Retinal pigment epithelial cell (primary cell): ENCODE measurements at regions not wholly inside any gene's neighbourhood (a gene's known extent, or its start where the extent isn't known, plus 50 kb on each side); places are given as distances from the start of the nearest gene placed in this dataset.

Experiments
- DNase-seq: peaks from one replicate; pipeline ENCODE4 v3.0.0-alpha.2; 2010; ENCODE audit warnings: low read depth
- H3K4me3 ChIP-seq: 2 replicates; pipeline ENCODE4 v1.5.1; 2011; ENCODE audit warnings: mild to moderate bottlenecking, low read length, control low read depth, moderate library complexity
- CTCF ChIP-seq: conservative IDR thresholded peaks from 2 replicates; pipeline ENCODE4 v1.5.1; 2011; ENCODE audit warnings: low read depth, low read length, control low read depth, inconsistent platforms

GRCh38 chr1:115222616-115223402 is 115.2 kb downstream of the NGF start:
- no peak overlapping the region for H3K4me3 ChIP-seq
- TF ChIP-seq CTCF: no peak
- peak; percentile 31 for DNase-seq

GRCh38 chr1:115220340-115221270 is 117.4 kb downstream of the NGF start:
- no peak for DNase-seq
- no peak for TF ChIP-seq CTCF
- no peak overlapping the region for H3K4me3 ChIP-seq

GRCh38 chr1:115219927-115220326 is 118.1 kb downstream of the NGF start:
- no peak for DNase-seq
- TF ChIP-seq CTCF: no peak
- no peak overlapping the region for H3K4me3 ChIP-seq

- H3K4me3 ChIP-seq: no peak overlapping the region
- no peak for TF ChIP-seq CTCF
- DNase-seq: no peak
These were observed 119.3 kb downstream of the NGF start for GRCh38 chr1:115218699-115219098.

GRCh38 chr1:115218034-115218405 is 120.0 kb downstream of the NGF start:
- H3K4me3 ChIP-seq: no peak overlapping the region
- no peak for TF ChIP-seq CTCF
- no peak for DNase-seq

- H3K4me3 ChIP-seq: no peak overlapping the region
- no peak for TF ChIP-seq CTCF
- DNase-seq: no peak
These were observed 120.7 kb downstream of the NGF start for GRCh38 chr1:115217150-115218033.
